OCI-M1 (cell line): ENCODE measurements at regions not wholly inside any gene's neighbourhood (a gene's known extent, or its start where the extent isn't known, plus 50 kb on each side); places are given as distances from the start of the nearest gene placed in this dataset.

Experiments used
- DNase-seq: peaks from one replicate; lab custom pipeline; 2025; lab: John Stamatoyannopoulos, UW

GRCh38 chr4:126431049-126431448 lies 1116.3 kb downstream of the FAT4 start:
- DNase-seq = no peak

- no peak for DNase-seq
Measured at GRCh38 chr4:126435491-126435890, 1120.7 kb downstream of the FAT4 start.

GRCh38 chr4:126440297-126440696 lies 1125.5 kb downstream of the FAT4 start:
- no peak for DNase-seq

- no peak for DNase-seq
Measured at GRCh38 chr4:126441173-126442035, 1126.6 kb downstream of the FAT4 start.

- DNase-seq = no peak
Measured at GRCh38 chr4:126445596-126445995, 1130.8 kb downstream of the FAT4 start.

- DNase-seq = no peak
Measured at GRCh38 chr4:126446917-126447316, 1132.2 kb downstream of the FAT4 start.

GRCh38 chr4:126448086-126448845 lies 1133.5 kb downstream of the FAT4 start:
- no peak for DNase-seq

- no peak for DNase-seq
Measured at GRCh38 chr4:126451237-126451873, 1136.6 kb downstream of the FAT4 start.

- DNase-seq = no peak
Measured at GRCh38 chr4:126455865-126456264, 1141.1 kb downstream of the FAT4 start.

GRCh38 chr4:126458993-126459392 lies 1144.2 kb downstream of the FAT4 start:
- no peak for DNase-seq

- DNase-seq = peak; percentile 22
Measured at GRCh38 chr4:126465341-126465740, 1150.6 kb downstream of the FAT4 start.

- DNase-seq = no peak
Measured at GRCh38 chr4:126466848-126467247, 1152.1 kb downstream of the FAT4 start.

GRCh38 chr4:126468144-126468543 lies 1153.4 kb downstream of the FAT4 start:
- DNase-seq = no peak

- peak; percentile 49 for DNase-seq
Measured at GRCh38 chr4:126470862-126471261, 1156.1 kb downstream of the FAT4 start.

- DNase-seq = no peak
Measured at GRCh38 chr4:126475730-126476129, 1157.0 kb upstream of the INTU start.

- no peak for DNase-seq
Measured at GRCh38 chr4:126479709-126480108, 1153.0 kb upstream of the INTU start.

- DNase-seq = no peak
Measured at GRCh38 chr4:126482311-126482710, 1150.4 kb upstream of the INTU start.

- DNase-seq = no peak
Measured at GRCh38 chr4:126486377-126486776, 1146.4 kb upstream of the INTU start.

GRCh38 chr4:126489826-126490463 lies 1142.8 kb upstream of the INTU start:
- DNase-seq = no peak

- peak; percentile 71 for DNase-seq
Measured at GRCh38 chr4:126495163-126495752, 1137.5 kb upstream of the INTU start.

GRCh38 chr4:126512979-126513378 lies 1119.8 kb upstream of the INTU start:
- DNase-seq = no peak

- peak; percentile 42 for DNase-seq
Measured at GRCh38 chr4:126513596-126513995, 1119.2 kb upstream of the INTU start.
